C4-2B (cell line): ENCODE measurements at regions not wholly inside any gene's neighbourhood (a gene's known extent, or its start where the extent isn't known, plus 50 kb on each side); places are given as distances from the start of the nearest gene placed in this dataset.

Experiments
- H3K27ac ChIP-seq: fragments of 450-650 bp; 2 replicates; pipeline ENCODE4 v1.5.1; 2017
- ZFX ChIP-seq: fragments of 450-650 bp; IDR thresholded peaks from 2 replicates; pipeline ENCODE4 v1.6.1; 2017
- TF ChIP-seq, protein P1 (sequence below): fragments of 450-650 bp; conservative IDR thresholded peaks from 2 replicates; pipeline ENCODE4 v1.5.1; 2017; ENCODE audit warnings: mild to moderate bottlenecking

GRCh38 chr22:48106215-48106614 lies 1343.8 kb downstream of the TBC1D22A start:
- TF ChIP-seq, protein P1, sequence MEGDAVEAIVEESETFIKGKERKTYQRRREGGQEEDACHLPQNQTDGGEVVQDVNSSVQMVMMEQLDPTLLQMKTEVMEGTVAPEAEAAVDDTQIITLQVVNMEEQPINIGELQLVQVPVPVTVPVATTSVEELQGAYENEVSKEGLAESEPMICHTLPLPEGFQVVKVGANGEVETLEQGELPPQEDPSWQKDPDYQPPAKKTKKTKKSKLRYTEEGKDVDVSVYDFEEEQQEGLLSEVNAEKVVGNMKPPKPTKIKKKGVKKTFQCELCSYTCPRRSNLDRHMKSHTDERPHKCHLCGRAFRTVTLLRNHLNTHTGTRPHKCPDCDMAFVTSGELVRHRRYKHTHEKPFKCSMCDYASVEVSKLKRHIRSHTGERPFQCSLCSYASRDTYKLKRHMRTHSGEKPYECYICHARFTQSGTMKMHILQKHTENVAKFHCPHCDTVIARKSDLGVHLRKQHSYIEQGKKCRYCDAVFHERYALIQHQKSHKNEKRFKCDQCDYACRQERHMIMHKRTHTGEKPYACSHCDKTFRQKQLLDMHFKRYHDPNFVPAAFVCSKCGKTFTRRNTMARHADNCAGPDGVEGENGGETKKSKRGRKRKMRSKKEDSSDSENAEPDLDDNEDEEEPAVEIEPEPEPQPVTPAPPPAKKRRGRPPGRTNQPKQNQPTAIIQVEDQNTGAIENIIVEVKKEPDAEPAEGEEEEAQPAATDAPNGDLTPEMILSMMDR, result no peak
- no peak for TF ChIP-seq ZFX
- no peak overlapping the region for H3K27ac ChIP-seq

- TF ChIP-seq ZFX, result no peak
- TF ChIP-seq, protein P1, result no peak
- no peak overlapping the region for H3K27ac ChIP-seq
These were observed 1342.8 kb downstream of the TBC1D22A start for GRCh38 chr22:48105259-48105658.

DNA sequence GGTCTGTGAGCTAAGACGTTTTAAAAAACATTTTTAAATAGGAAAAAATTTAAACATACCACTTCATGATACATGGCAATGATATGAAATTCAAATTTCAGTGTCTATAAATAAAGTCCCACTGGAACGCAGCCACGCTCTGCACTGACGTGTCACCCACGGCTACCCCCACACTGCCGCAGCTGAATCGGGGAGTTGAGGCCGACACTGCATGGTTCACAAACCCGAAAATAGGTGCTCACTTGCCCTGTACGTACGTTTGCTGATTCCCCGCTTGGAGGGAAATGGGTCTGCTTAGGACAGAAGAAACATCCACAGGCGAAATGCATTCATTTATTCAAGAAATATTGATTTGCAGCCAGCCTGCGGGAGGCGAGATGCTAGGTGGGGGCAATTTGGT lies 1342.3 kb downstream of the TBC1D22A start:
- TF ChIP-seq, protein P1, result no peak
- TF ChIP-seq ZFX, result no peak
- H3K27ac ChIP-seq, result no peak overlapping the region

DNA sequence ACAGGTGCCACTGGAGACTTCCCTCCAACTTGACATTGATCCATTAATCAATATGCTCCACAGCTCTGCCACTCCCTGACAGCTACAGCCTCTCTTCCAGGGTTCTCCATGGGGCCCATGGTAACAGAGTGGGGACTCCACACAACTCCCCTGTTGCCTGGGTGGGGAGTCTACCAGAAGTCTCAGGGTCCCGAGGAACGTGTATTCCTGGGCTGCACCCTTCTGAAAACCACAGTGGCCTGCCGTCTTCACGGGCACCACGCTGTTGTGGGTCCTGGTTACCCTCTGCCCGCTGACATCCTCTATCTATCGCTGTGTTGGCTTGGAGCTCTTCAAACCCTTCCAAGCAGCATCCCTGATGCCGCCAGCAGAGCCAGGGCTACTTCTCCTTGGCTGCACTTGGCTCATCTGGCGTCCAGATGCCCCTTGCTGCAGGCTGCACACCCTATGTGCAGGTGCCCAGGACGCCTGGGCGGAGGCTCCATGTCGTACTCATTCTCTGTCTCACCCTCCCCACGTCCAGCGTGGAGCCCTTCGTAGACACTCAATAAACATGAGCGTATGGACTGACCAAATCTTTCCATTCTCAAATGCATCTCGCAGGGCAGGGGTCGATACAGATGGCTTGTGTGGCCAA lies 1341.8 kb downstream of the TBC1D22A start:
- TF ChIP-seq, protein P1, result no peak
- no peak for TF ChIP-seq ZFX
- H3K27ac ChIP-seq, result no peak overlapping the region

GRCh38 chr22:48103126-48103875 lies 1340.9 kb downstream of the TBC1D22A start:
- H3K27ac ChIP-seq, result no peak overlapping the region
- TF ChIP-seq, protein P1, result no peak
- TF ChIP-seq ZFX, result no peak

- TF ChIP-seq ZFX, result no peak
- TF ChIP-seq, protein P1, result no peak
- H3K27ac ChIP-seq, result no peak overlapping the region
These were observed 1340.1 kb downstream of the TBC1D22A start for GRCh38 chr22:48102581-48102980.

DNA sequence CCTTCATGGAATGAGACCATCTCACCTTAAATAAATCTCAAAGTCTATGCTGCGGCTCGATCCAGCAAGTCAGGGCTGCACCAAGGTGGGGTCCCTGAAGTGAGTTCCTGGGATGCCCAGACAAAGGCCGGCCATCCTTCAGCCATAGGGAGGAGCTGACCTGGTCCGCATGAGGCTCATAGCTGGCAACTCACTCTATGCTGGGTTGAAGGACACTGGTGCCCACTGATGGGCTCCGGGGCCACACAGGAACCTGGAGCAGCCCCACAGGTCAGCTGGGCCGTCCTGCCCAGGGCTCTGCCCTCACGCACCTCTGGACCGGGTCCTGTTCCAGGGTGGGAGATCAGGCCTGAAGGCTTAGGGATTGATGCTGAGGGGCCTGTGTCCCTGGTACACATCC lies 1339.3 kb downstream of the TBC1D22A start:
- no peak overlapping the region for H3K27ac ChIP-seq
- no peak for TF ChIP-seq ZFX
- TF ChIP-seq, protein P1, result no peak
